ENCODE measurements at regions not wholly inside any gene's neighbourhood (a gene's known extent, or its start where the extent isn't known, plus 50 kb on each side); places are given as distances from the start of the nearest gene placed in this dataset.

GRCh38 chr6:113642001-113642713, 215.0 kb upstream of the MARCKS start:
- DNase-seq (ENCODE audit: low read depth), result no peak
- TF ChIP-seq, protein P1, sequence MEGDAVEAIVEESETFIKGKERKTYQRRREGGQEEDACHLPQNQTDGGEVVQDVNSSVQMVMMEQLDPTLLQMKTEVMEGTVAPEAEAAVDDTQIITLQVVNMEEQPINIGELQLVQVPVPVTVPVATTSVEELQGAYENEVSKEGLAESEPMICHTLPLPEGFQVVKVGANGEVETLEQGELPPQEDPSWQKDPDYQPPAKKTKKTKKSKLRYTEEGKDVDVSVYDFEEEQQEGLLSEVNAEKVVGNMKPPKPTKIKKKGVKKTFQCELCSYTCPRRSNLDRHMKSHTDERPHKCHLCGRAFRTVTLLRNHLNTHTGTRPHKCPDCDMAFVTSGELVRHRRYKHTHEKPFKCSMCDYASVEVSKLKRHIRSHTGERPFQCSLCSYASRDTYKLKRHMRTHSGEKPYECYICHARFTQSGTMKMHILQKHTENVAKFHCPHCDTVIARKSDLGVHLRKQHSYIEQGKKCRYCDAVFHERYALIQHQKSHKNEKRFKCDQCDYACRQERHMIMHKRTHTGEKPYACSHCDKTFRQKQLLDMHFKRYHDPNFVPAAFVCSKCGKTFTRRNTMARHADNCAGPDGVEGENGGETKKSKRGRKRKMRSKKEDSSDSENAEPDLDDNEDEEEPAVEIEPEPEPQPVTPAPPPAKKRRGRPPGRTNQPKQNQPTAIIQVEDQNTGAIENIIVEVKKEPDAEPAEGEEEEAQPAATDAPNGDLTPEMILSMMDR (IDR thresholded peaks at IDR 0.05; ENCODE audit: insufficient read depth, low read depth, low read length, missing control alignments), result no peak
- peak overlapping the region; percentile 41 for H3K4me3 ChIP-seq (ENCODE audit: low read depth, low read length)

GRCh38 chr6:113642714-113643406, 214.3 kb upstream of the MARCKS start:
- TF ChIP-seq, protein P1 (IDR thresholded peaks at IDR 0.05; ENCODE audit: insufficient read depth, low read depth, low read length, missing control alignments), result no peak
- DNase-seq (ENCODE audit: low read depth), result peak; percentile 88
- peak overlapping the region; percentile 41 for H3K4me3 ChIP-seq (ENCODE audit: low read depth, low read length)

DNA sequence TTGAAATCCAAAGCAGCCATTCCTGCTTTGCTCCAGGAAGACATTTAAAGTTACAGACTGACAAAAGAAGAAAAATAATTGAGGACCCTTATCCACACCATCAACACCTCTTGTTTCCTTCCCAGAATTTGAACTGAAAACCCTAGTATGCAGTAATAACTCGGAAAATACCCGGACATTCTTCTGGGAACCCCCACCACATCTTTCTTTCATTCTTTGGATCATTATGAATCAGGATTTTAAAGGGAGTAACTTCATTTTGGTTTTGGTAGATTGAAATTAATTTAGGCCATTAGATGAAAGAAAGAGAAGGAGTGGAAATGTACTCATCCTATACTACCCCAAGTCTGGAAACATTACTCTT, 213.8 kb upstream of the MARCKS start:
- H3K4me3 ChIP-seq (ENCODE audit: low read depth, low read length), result peak overlapping the region; percentile 41
- TF ChIP-seq, protein P1 (IDR thresholded peaks at IDR 0.05; ENCODE audit: insufficient read depth, low read depth, low read length, missing control alignments), result no peak
- no peak for DNase-seq (ENCODE audit: low read depth)

DNA sequence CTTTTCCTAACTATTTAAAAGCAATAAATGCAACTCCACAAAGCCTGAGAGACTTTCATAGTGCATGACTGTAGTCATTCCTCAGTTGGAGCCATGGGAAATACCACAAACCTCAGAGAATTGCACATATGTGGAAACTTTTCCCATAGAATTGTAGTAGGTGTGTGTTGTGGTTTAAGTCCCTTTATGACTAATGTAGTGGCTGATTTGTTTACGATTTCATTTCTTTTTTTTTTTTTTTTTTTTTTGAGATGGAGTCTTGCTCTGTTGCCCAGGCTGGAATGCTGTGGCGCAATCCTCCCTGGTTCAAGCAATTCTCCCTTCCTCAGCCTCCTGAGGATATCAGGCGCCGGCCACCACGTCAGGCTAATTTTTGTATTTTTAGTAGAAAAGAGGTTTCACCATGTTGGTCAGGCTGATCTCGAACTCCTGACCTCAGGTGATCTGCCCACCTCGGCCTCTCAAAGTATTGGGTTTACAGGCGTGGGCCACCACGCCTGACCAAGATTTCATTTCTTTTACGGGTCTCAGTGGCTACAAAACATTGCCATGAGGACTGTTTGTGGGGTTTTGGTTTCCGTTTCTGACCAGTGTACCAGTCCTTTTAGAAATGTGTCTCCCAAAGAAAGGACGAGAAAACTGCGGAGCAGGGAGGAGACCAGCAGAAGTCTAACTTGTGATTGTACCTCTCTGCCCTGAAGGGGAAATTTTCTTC, 212.1 kb upstream of the MARCKS start:
- peak overlapping the region; percentile 44 for H3K4me3 ChIP-seq (ENCODE audit: low read depth, low read length)
- TF ChIP-seq, protein P1 (IDR thresholded peaks at IDR 0.05; ENCODE audit: insufficient read depth, low read depth, low read length, missing control alignments), result no peak
- DNase-seq (ENCODE audit: low read depth), result peak; percentile 79

GRCh38 chr6:113645576-113645970, 211.6 kb upstream of the MARCKS start:
- TF ChIP-seq, protein P1 (IDR thresholded peaks at IDR 0.05; ENCODE audit: insufficient read depth, low read depth, low read length, missing control alignments), result no peak
- H3K4me3 ChIP-seq (ENCODE audit: low read depth, low read length), result peak overlapping the region; percentile 35
- DNase-seq (ENCODE audit: low read depth), result peak; percentile 78

DNA sequence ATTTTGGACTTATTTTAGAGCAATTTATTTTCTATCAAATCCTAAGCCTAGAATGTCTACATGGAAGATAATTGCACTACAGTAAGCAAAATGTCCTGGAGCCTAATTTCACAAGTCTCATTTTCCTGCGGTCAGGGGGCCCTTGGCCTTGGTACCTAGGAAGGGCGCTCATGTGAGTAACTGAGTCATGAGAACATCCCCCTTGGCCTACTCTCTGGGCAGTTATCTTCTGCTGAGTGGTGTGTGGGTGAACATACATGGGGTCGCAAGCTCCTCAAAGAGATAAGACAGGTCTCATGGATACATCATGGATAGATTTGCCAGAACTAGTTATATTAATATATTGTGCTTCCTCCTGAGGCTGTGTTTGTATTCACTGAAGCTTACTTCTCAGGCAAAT, 211.2 kb upstream of the MARCKS start:
- peak overlapping the region; percentile 12 for H3K4me3 ChIP-seq (ENCODE audit: low read depth, low read length)
- TF ChIP-seq, protein P1 (IDR thresholded peaks at IDR 0.05; ENCODE audit: insufficient read depth, low read depth, low read length, missing control alignments), result no peak
- DNase-seq (ENCODE audit: low read depth), result no peak

All from GM12865 (cell line).